ENCODE measurements at regions not wholly inside any gene's neighbourhood (a gene's known extent, or its start where the extent isn't known, plus 50 kb on each side); places are given as distances from the start of the nearest gene placed in this dataset.

DNA sequence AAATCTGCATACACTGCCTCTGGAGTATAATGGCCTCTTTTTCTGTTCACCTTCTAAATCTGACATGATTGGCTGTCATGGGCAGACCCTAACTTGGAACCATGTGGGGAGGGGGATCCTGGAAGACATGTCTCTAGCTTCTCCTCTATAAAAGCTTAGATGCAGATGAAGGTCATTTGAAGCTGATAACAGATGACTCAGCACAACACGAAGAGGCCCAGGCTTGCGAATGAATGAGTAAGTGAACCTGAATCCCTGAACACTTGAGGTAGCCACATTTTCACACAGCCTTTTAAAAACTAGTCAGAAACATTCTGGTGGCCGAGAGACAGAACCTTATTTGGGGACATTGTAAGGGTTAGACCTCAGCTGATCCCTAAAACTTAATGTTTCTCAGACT is 282.6 kb downstream of the ELAVL2 start:
- Histone ChIP-seq H3K4me1 (ENCODE audit: control insufficient read depth in 2 of 2, insufficient read depth in 2 of 2, low read length in 1 of 2) (no peaks in the 10 kb centered on the region), H3K36me3 (ENCODE audit: control insufficient read depth in 2 of 2, insufficient read depth in 2 of 2, low read length in 1 of 2) (no peaks in the 10 kb centered on the region), H3K27ac (ENCODE audit: low read depth in 2 of 2, low read length in 1 of 2) (no peak overlapping the region), H3K4me3 (ENCODE audit: low read depth in 1 of 2, low read length in 2 of 2) (no peak overlapping the region), H3K27me3 (ENCODE audit: control insufficient read depth in 1 of 2, insufficient read depth in 2 of 2, low read length in 2 of 2) (no peaks in the 10 kb centered on the region), H3K9me3 (ENCODE audit: control insufficient read depth in 2 of 2, insufficient read depth in 1 of 2, low read depth in 1 of 2, low read length in 1 of 2) (no peaks in the 10 kb centered on the region)
- 55 to 67% methylated on average over 3 of the region's 3 CpGs for WGBS, 2 donors

DNA sequence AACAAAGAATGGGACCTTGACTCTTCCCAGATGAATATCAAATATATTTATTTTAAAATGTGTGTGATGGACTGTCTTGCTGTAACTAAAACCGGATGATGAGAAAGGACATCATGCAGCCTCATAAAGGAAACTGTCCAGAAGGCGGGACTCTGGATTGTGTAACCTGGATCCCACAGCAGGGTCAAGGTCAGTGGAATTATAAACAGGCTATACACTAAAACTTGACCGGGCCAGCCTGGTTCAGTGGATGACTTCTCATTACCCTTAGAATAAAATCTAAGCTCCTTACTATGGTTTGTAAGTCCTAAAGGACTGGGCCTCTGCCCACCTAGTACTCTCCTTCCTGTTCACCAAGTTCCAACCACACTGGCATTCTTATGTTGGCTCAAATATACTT is 280.3 kb downstream of the ELAVL2 start:
- H3K27ac ChIP-seq (ENCODE audit: low read depth in 2 of 2, low read length in 1 of 2): no peak overlapping the region

GRCh38 chr9:23551311-23551721 is 274.7 kb downstream of the ELAVL2 start:
- Histone ChIP-seq H3K9me3 (ENCODE audit: control insufficient read depth in 2 of 2, insufficient read depth in 1 of 2, low read depth in 1 of 2, low read length in 1 of 2) (no peaks in the 10 kb centered on the region), H3K4me3 (ENCODE audit: low read depth in 1 of 2, low read length in 2 of 2) (no peak overlapping the region), H3K27me3 (ENCODE audit: control insufficient read depth in 1 of 2, insufficient read depth in 2 of 2, low read length in 2 of 2) (no peaks in the 10 kb centered on the region), H3K4me1 (ENCODE audit: control insufficient read depth in 2 of 2, insufficient read depth in 2 of 2, low read length in 1 of 2) (no peaks in the 10 kb centered on the region), H3K36me3 (ENCODE audit: control insufficient read depth in 2 of 2, insufficient read depth in 2 of 2, low read length in 1 of 2) (no peaks in the 10 kb centered on the region), H3K27ac (ENCODE audit: low read depth in 2 of 2, low read length in 1 of 2) (no peak overlapping the region)
- WGBS, 2 donors: 79 to 80% methylated on average over 2 of the region's 2 CpGs

More for the DNA sequence above, 280.3 kb downstream of the ELAVL2 start:
- H3K4me1 ChIP-seq (ENCODE audit: control insufficient read depth in 2 of 2, insufficient read depth in 2 of 2, low read length in 1 of 2): no peaks in the 10 kb centered on the region
- no peaks in the 10 kb centered on the region for H3K36me3 ChIP-seq (ENCODE audit: control insufficient read depth in 2 of 2, insufficient read depth in 2 of 2, low read length in 1 of 2)
- H3K9me3 ChIP-seq (ENCODE audit: control insufficient read depth in 2 of 2, insufficient read depth in 1 of 2, low read depth in 1 of 2, low read length in 1 of 2): no peaks in the 10 kb centered on the region
- 87 to 88% methylated on average over 3 of the region's 3 CpGs for WGBS, 2 donors
- no peaks in the 10 kb centered on the region for H3K27me3 ChIP-seq (ENCODE audit: control insufficient read depth in 1 of 2, insufficient read depth in 2 of 2, low read length in 2 of 2)
- no peak overlapping the region for H3K4me3 ChIP-seq (ENCODE audit: low read depth in 1 of 2, low read length in 2 of 2)

DNA sequence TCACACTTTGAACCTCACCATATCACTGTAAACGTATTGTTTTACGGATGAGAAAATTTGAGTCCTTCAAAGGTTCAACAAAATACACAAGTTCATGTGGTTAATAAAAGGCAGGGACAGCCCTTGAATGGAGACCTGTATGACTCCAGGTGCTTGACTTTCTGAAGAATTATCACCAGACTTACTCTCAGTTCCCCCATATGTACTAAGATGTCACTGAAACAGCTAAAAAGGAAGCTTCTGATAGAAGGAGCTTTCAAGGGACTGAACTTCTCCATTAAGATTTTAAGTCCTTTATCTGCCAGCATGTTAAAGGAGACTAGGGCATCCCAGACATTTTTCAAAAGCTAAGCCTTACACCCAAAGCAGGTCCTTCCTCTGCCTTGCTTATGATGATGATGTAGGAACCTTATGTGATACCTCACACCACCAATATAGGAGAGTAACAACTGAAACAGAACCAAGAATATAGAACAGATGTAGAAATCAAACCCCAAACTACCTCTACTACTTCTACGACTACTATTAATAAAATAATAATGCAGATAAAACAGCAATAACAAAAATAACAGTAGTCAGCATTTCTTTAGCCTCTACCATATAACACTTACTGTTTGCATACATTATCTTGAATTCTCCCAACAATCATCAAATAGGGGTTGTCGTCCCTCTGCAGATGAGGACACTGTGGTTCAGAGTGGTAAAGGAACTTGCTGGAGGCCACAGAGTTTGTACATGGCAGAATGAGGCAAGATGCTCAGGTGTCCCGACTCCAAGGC is 273.9 kb downstream of the ELAVL2 start:
- H3K27ac ChIP-seq (ENCODE audit: low read depth in 2 of 2, low read length in 1 of 2): no peak overlapping the region
- H3K4me1 ChIP-seq (ENCODE audit: control insufficient read depth in 2 of 2, insufficient read depth in 2 of 2, low read length in 1 of 2): no peaks in the 10 kb centered on the region
- H3K4me3 ChIP-seq (ENCODE audit: low read depth in 1 of 2, low read length in 2 of 2): no peak overlapping the region
- 79 to 85% methylated on average over 5 of the region's 5 CpGs for WGBS, 2 donors
- H3K9me3 ChIP-seq (ENCODE audit: control insufficient read depth in 2 of 2, insufficient read depth in 1 of 2, low read depth in 1 of 2, low read length in 1 of 2): no peaks in the 10 kb centered on the region
- H3K36me3 ChIP-seq (ENCODE audit: control insufficient read depth in 2 of 2, insufficient read depth in 2 of 2, low read length in 1 of 2): no peaks in the 10 kb centered on the region
- H3K27me3 ChIP-seq (ENCODE audit: control insufficient read depth in 1 of 2, insufficient read depth in 2 of 2, low read length in 2 of 2): no peaks in the 10 kb centered on the region

DNA sequence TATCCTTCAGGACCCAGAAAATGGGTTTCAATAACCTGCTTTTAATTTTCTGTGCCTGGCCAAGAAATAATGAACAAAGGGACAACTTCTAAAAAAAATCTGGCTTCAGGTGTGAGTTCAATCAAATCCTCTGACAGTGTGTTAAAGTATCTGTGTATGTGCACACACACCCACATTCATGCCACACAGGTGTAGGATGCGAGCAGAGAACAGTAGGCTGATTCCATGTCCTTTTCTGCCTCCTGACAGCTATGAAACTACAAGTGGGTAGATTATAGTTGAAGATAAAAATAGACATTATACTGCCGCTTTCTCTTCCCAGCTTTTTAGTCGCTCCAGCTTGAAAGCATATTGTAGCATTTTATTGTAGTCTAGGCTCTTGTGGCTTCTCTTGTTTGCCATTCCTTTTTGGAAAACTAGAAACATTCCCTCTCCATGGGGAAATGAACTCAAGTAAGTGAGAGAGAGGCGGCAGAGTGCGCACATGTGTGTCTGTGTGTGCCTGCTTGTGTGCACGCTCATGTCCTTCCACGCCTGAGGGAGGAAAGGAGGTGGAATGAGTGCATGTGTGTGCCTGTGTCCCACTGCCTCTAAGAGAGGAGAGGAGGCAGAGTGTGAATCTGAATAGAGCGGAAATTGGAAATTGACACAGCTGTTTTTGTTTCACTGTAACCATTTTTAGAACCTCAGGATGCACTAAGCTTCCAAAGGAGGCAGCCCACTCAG is 273.0 kb downstream of the ELAVL2 start:
- Histone ChIP-seq H3K9me3 (ENCODE audit: control insufficient read depth in 2 of 2, insufficient read depth in 1 of 2, low read depth in 1 of 2, low read length in 1 of 2) (no peaks in the 10 kb centered on the region), H3K36me3 (ENCODE audit: control insufficient read depth in 2 of 2, insufficient read depth in 2 of 2, low read length in 1 of 2) (no peaks in the 10 kb centered on the region), H3K4me1 (ENCODE audit: control insufficient read depth in 2 of 2, insufficient read depth in 2 of 2, low read length in 1 of 2) (no peaks in the 10 kb centered on the region), H3K4me3 (ENCODE audit: low read depth in 1 of 2, low read length in 2 of 2) (no peak overlapping the region), H3K27ac (ENCODE audit: low read depth in 2 of 2, low read length in 1 of 2) (no peak overlapping the region), H3K27me3 (ENCODE audit: control insufficient read depth in 1 of 2, insufficient read depth in 2 of 2, low read length in 2 of 2) (no peaks in the 10 kb centered on the region)
- 85 to 93% methylated on average over 8 of the region's 8 CpGs for WGBS, 2 donors

- no peaks in the 10 kb centered on the region for H3K4me1 ChIP-seq (ENCODE audit: control insufficient read depth in 2 of 2, insufficient read depth in 2 of 2, low read length in 1 of 2)
- no peaks in the 10 kb centered on the region for H3K9me3 ChIP-seq (ENCODE audit: control insufficient read depth in 2 of 2, insufficient read depth in 1 of 2, low read depth in 1 of 2, low read length in 1 of 2)
- H3K27ac ChIP-seq (ENCODE audit: low read depth in 2 of 2, low read length in 1 of 2): no peak overlapping the region
- 94 to 100% methylated on average over 1 of the region's 1 CpG for WGBS, 2 donors
- H3K4me3 ChIP-seq (ENCODE audit: low read depth in 1 of 2, low read length in 2 of 2): no peak overlapping the region
- H3K27me3 ChIP-seq (ENCODE audit: control insufficient read depth in 1 of 2, insufficient read depth in 2 of 2, low read length in 2 of 2): no peaks in the 10 kb centered on the region
- H3K36me3 ChIP-seq (ENCODE audit: control insufficient read depth in 2 of 2, insufficient read depth in 2 of 2, low read length in 1 of 2): no peaks in the 10 kb centered on the region
Observed at GRCh38 chr9:23554686-23555085, 271.4 kb downstream of the ELAVL2 start.

DNA sequence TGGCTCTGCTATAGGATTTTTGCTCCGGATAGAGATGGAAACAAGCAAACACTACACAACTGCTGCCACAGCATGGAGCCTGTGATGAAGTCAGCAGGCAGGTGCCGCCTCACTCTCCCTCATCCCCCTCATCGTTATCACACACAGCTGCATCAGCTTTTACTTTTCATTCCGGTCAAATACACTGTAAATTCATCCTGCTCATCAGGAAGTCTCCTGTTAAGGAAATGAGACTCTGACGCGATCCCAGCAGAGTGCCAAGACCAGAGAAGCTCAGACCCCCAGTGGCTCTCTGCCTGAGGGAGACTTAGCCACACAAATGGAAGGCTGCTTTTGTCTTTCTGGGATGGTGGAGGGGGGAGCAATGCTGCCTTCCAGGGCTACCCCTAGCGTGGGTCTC is 270.2 kb downstream of the ELAVL2 start:
- Histone ChIP-seq H3K4me1 (ENCODE audit: control insufficient read depth in 2 of 2, insufficient read depth in 2 of 2, low read length in 1 of 2) (no peaks in the 10 kb centered on the region), H3K4me3 (ENCODE audit: low read depth in 1 of 2, low read length in 2 of 2) (no peak overlapping the region), H3K9me3 (ENCODE audit: control insufficient read depth in 2 of 2, insufficient read depth in 1 of 2, low read depth in 1 of 2, low read length in 1 of 2) (no peaks in the 10 kb centered on the region), H3K27ac (ENCODE audit: low read depth in 2 of 2, low read length in 1 of 2) (no peak overlapping the region), H3K36me3 (ENCODE audit: control insufficient read depth in 2 of 2, insufficient read depth in 2 of 2, low read length in 1 of 2) (no peaks in the 10 kb centered on the region), H3K27me3 (ENCODE audit: control insufficient read depth in 1 of 2, insufficient read depth in 2 of 2, low read length in 2 of 2) (no peaks in the 10 kb centered on the region)
- 37 to 43% methylated on average over 7 of the region's 7 CpGs for WGBS, 2 donors

DNA sequence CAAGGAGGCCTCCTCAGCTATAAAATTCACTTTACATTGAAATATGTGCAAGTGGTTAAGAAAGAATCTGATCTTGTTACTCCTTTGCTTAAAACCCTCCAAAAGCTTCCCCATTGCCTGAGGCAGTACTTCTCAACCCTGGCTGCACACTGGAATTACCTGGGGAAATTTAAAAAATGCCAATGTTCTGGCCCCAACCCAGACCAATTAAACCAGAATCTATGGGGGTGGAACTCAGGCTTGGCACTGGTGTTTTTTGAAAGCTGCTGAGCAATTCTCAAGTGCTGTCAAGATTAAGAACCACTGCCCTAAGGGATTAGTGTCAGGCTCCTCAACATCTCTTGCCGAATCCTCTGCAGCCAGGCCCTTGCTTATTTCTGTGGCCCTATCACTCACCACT is 269.6 kb downstream of the ELAVL2 start:
- Histone ChIP-seq H3K9me3 (ENCODE audit: control insufficient read depth in 2 of 2, insufficient read depth in 1 of 2, low read depth in 1 of 2, low read length in 1 of 2) (no peaks in the 10 kb centered on the region), H3K4me3 (ENCODE audit: low read depth in 1 of 2, low read length in 2 of 2) (no peak overlapping the region), H3K4me1 (ENCODE audit: control insufficient read depth in 2 of 2, insufficient read depth in 2 of 2, low read length in 1 of 2) (no peaks in the 10 kb centered on the region), H3K27ac (ENCODE audit: low read depth in 2 of 2, low read length in 1 of 2) (no peak overlapping the region), H3K36me3 (ENCODE audit: control insufficient read depth in 2 of 2, insufficient read depth in 2 of 2, low read length in 1 of 2) (no peaks in the 10 kb centered on the region), H3K27me3 (ENCODE audit: control insufficient read depth in 1 of 2, insufficient read depth in 2 of 2, low read length in 2 of 2) (no peaks in the 10 kb centered on the region)
- WGBS, 2 donors: 29 to 30% methylated on average over 1 of the region's 1 CpG

DNA sequence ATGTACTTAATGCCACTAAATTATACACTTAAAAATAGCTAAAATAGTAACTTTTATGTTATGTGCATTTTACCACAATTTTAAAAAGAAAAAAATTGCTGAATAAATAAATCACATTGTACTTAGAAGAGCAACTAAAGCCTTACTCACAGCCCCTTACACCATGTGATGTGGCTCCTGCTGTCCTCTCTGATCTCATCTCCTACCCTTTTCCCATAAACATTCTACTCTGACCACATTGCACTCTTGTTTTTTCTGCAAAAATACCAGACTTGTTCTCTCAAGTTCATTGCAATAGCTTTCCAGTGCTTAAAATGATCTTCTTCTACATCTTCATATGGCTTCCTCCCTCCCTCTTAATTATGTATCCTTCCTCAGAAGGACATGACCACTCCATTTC is 268.4 kb downstream of the ELAVL2 start:
- Histone ChIP-seq H3K36me3 (ENCODE audit: control insufficient read depth in 2 of 2, insufficient read depth in 2 of 2, low read length in 1 of 2) (no peaks in the 10 kb centered on the region), H3K4me1 (ENCODE audit: control insufficient read depth in 2 of 2, insufficient read depth in 2 of 2, low read length in 1 of 2) (no peaks in the 10 kb centered on the region), H3K4me3 (ENCODE audit: low read depth in 1 of 2, low read length in 2 of 2) (no peak overlapping the region), H3K9me3 (ENCODE audit: control insufficient read depth in 2 of 2, insufficient read depth in 1 of 2, low read depth in 1 of 2, low read length in 1 of 2) (no peaks in the 10 kb centered on the region), H3K27me3 (ENCODE audit: control insufficient read depth in 1 of 2, insufficient read depth in 2 of 2, low read length in 2 of 2) (no peaks in the 10 kb centered on the region), H3K27ac (ENCODE audit: low read depth in 2 of 2, low read length in 1 of 2) (no peak overlapping the region)

DNA sequence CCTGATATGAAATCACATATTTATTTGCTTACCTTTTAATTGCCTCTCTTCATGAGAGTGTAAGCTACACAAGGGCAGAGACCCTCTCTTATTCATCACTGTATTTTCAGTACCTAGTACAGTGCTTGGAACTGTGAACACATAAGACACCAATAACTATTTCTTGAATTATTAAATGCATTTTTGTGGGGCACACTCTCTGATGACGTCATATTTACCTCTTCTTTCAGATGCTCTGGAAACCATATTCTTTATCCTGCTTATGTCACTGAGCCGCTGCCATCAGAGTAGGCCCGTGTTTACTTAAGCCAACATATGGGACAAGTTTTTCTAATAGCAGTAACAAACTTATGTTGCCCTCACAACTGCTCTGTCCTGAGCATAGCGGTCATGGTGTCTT is 266.5 kb downstream of the ELAVL2 start:
- no peak overlapping the region for H3K27ac ChIP-seq (ENCODE audit: low read depth in 2 of 2, low read length in 1 of 2)
- no peaks in the 10 kb centered on the region for H3K4me1 ChIP-seq (ENCODE audit: control insufficient read depth in 2 of 2, insufficient read depth in 2 of 2, low read length in 1 of 2)
- no peak overlapping the region for H3K4me3 ChIP-seq (ENCODE audit: low read depth in 1 of 2, low read length in 2 of 2)
- no peaks in the 10 kb centered on the region for H3K36me3 ChIP-seq (ENCODE audit: control insufficient read depth in 2 of 2, insufficient read depth in 2 of 2, low read length in 1 of 2)
- no peaks in the 10 kb centered on the region for H3K27me3 ChIP-seq (ENCODE audit: control insufficient read depth in 1 of 2, insufficient read depth in 2 of 2, low read length in 2 of 2)
- WGBS, 2 donors: 86 to 87% methylated on average over 4 of the region's 4 CpGs
- no peaks in the 10 kb centered on the region for H3K9me3 ChIP-seq (ENCODE audit: control insufficient read depth in 2 of 2, insufficient read depth in 1 of 2, low read depth in 1 of 2, low read length in 1 of 2)
